ENCODE measurements at regions not wholly inside any gene's neighbourhood (a gene's known extent, or its start where the extent isn't known, plus 50 kb on each side); places are given as distances from the start of the nearest gene placed in this dataset.

DNA sequence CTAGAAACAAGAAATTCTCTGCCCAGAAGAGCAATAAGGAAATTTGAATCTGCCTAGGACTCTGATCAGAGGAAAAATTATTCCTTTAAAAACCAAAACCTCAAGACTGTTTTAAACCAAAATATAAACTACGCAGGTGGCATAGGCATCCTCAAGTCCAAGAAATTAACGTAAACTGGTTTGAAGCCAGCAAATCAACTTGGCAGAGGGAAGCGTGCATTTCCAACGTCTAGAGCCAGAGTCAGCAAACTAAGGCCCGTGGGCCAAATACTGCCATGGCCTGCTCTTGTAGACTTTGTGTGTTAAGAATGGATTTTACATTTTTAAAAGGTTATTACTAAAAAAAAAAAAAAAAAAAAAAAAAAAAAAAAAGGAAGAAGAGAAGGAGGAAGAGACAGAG is 67.8 kb upstream of the VTCN1 start:
- FAIRE-seq: no peak
- no peak for DNase-seq (ENCODE audit: insufficient read length)
- TF ChIP-seq POLR2AphosphoS5 (IDR thresholded peaks at IDR 0.05; ENCODE audit: low read depth, low read length): no peak

DNA sequence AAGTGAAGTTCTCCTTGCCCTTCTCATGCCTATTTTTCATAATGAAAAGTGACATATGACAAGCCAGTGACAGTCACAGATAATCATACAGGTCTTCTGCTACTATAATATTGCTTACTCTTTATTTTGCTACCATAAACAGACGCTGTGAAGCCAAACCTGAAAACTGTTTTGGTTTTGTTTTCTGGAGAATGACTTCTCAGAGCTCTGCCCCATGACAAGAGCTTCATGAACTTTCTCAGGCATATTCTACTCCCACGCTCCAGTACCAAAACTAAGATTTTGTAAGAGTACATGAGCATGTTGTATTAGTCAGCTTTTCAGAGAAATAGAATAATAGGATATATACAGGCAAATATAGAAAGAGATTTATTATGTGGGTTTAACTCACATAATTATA is 64.3 kb upstream of the VTCN1 start:
- FAIRE-seq (no peak), DNase-seq (ENCODE audit: insufficient read length) (no peak)
- TF ChIP-seq TAF1 (IDR thresholded peaks at IDR 0.05; ENCODE audit: borderline replicate concordance, low read depth, low read length) (no peak), POLR2AphosphoS5 (IDR thresholded peaks at IDR 0.05; ENCODE audit: low read depth, low read length) (no peak), POLR2A (IDR thresholded peaks at IDR 0.05; ENCODE audit: low read depth, low read length) (no peak)

GRCh38 chr1:117271959-117272358 is 61.2 kb upstream of the VTCN1 start:
- no peak for DNase-seq (ENCODE audit: insufficient read length)
- no peak for TF ChIP-seq POLR2AphosphoS5 (IDR thresholded peaks at IDR 0.05; ENCODE audit: low read depth, low read length)
- no peak for TF ChIP-seq POLR2A (IDR thresholded peaks at IDR 0.05; ENCODE audit: low read depth, low read length)
- TF ChIP-seq TAF1 (IDR thresholded peaks at IDR 0.05; ENCODE audit: borderline replicate concordance, low read depth, low read length): no peak
- no peak for FAIRE-seq

DNA sequence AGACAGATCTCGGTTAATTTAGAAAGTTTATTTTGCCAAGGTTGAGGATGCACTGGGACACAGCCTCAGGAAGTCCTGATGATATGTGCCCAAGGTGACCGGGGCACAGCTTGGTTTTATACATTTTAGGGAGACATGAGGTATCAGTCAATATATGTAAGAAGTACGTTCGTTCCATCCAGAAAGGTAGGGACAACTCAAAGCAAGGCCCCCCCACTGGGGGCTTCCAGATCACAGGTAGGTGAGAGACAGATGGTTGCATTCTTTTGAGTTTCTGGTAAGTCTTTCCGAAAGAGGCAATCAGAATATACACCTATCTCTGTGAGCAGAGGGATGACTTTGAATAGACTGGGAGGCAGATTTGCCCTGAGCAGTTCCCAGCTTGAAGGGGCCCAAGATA is 60.4 kb upstream of the VTCN1 start:
- TF ChIP-seq POLR2AphosphoS5 (IDR thresholded peaks at IDR 0.05; ENCODE audit: low read depth, low read length) (no peak), POLR2A (IDR thresholded peaks at IDR 0.05; ENCODE audit: low read depth, low read length) (no peak), TAF1 (IDR thresholded peaks at IDR 0.05; ENCODE audit: borderline replicate concordance, low read depth, low read length) (no peak)
- DNase-seq (ENCODE audit: insufficient read length) (no peak), FAIRE-seq (no peak)

DNA sequence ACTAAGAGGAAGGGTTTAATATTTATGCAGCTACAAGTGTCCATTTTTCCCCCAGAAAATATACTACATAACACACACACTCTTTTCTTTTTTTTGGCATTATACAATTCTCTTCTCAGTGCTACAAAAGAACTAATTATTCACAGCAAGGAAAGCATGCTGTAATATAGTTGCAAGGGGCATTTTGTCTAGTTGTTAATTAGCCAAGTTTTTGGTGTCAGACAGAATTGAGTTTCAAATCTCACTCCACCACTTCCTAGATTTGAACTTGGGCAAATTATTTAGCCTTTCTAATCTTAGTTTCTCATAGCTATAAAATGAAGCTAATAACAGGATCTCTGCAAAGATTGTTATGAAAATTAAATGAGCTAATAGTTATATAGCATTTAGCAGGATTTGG is 60.0 kb upstream of the VTCN1 start:
- FAIRE-seq (no peak), DNase-seq (ENCODE audit: insufficient read length) (no peak)
- no peak for TF ChIP-seq POLR2A (IDR thresholded peaks at IDR 0.05; ENCODE audit: low read depth, low read length)

DNA sequence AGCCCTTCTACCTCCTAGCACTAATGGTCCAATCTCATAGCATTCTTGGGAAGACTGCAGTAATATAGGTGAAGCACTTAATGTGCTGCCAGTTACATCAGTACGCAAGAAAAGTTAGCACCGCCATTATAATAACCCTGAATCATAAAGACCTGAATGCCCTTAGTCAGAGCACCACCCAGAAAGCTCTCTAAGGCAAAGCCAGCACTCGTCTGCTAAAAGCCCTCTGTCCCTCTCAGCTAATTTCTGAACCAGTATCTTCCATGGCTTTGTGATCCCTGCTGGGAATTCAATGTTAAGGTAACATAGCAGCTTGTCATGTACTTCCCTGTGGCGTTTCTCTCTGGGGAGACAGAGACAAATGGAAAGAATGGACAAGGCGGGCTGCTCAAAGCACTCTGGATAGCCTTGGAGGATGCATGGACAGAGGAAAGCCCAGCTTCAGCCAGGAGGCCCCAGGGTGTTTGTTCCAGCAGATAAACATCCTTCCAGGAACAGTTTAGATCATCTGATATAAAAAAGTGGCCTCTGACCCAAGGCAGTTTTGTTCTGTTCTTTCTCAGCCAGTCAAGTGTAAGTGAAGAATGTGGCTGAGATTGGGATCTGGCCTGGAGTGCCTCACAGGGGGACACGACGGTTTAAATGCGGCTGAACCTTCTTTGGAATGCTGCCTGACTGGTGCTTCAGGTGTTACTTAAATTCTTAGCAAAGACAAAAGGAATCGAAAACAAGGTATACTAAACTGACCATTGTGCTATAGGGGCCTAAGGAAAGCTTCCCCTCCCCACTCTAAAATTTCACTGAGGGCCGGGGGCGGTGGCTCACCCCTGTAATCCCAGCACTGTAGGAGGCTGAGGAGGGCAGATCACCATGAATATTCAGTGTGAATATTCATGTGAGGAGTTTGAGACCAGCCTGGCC is 58.1 kb upstream of the VTCN1 start:
- FAIRE-seq (no peak), DNase-seq (ENCODE audit: insufficient read length) (no peak)
- no peak for TF ChIP-seq POLR2AphosphoS5 (IDR thresholded peaks at IDR 0.05; ENCODE audit: low read depth, low read length)
- no peak for TF ChIP-seq TAF1 (IDR thresholded peaks at IDR 0.05; ENCODE audit: borderline replicate concordance, low read depth, low read length)
- TF ChIP-seq POLR2A (IDR thresholded peaks at IDR 0.05; ENCODE audit: low read depth, low read length): no peak

DNA sequence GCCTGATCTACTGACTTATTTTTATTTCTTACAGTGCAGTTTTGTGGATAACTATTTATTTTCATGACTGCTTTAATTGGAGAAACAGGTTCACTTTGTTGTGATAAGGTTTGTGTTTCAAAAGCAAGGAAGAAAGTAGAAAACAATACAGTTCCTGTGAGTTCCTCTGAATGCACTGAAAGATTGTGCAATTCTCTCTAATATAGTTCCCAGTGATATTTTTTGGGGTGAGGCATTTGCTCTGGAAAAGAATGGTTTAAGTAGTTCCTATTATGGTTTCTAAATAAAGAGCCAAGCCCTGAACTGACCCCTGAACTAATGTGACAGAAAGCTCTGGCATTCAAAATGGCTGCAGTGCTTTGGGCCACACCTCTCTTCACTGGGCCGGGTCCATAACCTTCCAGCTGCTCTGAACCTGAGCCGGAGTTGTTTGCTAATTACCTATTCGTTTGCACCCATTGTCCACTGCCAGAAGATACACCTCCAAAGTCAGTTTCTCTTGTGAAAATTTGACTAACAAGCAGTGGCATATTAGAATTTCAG is 56.6 kb upstream of the VTCN1 start:
- FAIRE-seq: no peak
- TF ChIP-seq POLR2A (IDR thresholded peaks at IDR 0.05; ENCODE audit: low read depth, low read length): no peak
- no peak for TF ChIP-seq POLR2AphosphoS5 (IDR thresholded peaks at IDR 0.05; ENCODE audit: low read depth, low read length)
- no peak for TF ChIP-seq TAF1 (IDR thresholded peaks at IDR 0.05; ENCODE audit: borderline replicate concordance, low read depth, low read length)

DNA sequence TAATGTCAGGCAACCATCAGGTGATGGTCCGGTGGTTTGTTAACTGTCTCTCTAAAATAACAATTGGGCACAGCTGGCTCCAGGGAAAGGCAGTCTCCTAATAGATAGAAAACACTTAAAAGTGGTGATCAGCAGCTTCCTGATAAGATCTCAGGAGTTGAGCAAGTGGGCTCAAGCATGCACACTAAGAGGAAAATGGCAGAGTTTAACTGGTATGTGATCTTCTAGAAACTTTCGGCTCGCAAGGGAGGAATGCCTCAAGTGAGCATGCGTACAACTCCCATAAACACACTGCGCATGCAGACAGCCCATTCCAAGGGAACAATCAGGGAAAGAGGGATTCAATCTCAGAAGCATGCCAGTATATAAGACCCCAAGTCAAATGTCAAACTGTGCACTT is 52.2 kb upstream of the VTCN1 start:
- no peak for FAIRE-seq
- no peak for DNase-seq (ENCODE audit: insufficient read length)
- no peak for TF ChIP-seq POLR2AphosphoS5 (IDR thresholded peaks at IDR 0.05; ENCODE audit: low read depth, low read length)
- TF ChIP-seq POLR2A (IDR thresholded peaks at IDR 0.05; ENCODE audit: low read depth, low read length): no peak
- TF ChIP-seq TAF1 (IDR thresholded peaks at IDR 0.05; ENCODE audit: borderline replicate concordance, low read depth, low read length): no peak

More for the DNA sequence above, 56.6 kb upstream of the VTCN1 start:
- no peak for DNase-seq (ENCODE audit: insufficient read length)

- no peak for DNase-seq (ENCODE audit: insufficient read length)
- FAIRE-seq: no peak
- no peak for TF ChIP-seq POLR2A (IDR thresholded peaks at IDR 0.05; ENCODE audit: low read depth, low read length)
- no peak for TF ChIP-seq POLR2AphosphoS5 (IDR thresholded peaks at IDR 0.05; ENCODE audit: low read depth, low read length)
- no peak for TF ChIP-seq TAF1 (IDR thresholded peaks at IDR 0.05; ENCODE audit: borderline replicate concordance, low read depth, low read length)
Measured at GRCh38 chr1:117261424-117261785, 50.7 kb upstream of the VTCN1 start.

DNA sequence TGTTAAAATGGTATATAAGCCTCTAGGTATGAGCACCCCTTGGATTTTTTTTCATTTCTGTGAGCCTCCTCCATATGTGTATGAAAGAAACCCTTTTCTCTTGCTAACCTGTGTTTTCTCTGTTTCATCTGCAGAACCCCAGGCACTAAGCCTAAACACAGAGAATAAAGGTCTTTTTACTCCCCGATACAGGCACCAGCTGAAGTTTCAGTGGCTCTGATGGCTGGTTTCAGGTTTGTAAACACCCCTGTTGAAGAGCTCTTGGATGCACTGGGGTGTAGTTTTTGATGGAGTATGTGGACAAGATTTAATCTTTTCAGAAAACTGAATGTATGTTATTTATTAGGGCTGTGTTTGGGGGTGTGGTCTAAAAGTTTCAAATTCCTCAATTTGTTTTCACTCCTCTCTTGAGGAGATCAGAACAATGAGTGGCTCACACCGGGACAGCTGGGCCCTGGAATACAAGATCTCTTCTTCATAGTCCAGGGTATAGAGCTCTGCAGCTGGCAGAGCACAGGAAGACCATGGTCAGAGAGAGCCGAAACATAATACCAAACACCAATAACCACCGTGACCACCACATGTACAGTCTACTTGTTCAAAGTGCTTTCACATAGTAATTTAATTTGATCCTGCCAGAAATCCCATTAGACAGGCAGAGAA is 50.2 kb upstream of the VTCN1 start:
- TF ChIP-seq TAF1 (IDR thresholded peaks at IDR 0.05; ENCODE audit: borderline replicate concordance, low read depth, low read length) (no peak), POLR2A (IDR thresholded peaks at IDR 0.05; ENCODE audit: low read depth, low read length) (no peak), POLR2AphosphoS5 (IDR thresholded peaks at IDR 0.05; ENCODE audit: low read depth, low read length) (no peak)
- FAIRE-seq (no peak), DNase-seq (ENCODE audit: insufficient read length) (no peak)

Data from GM12892 (cell line).